Bronchial epithelial cell (primary cell): ENCODE measurements at regions not wholly inside any gene's neighbourhood (a gene's known extent, or its start where the extent isn't known, plus 50 kb on each side); places are given as distances from the start of the nearest gene placed in this dataset.
"Not testable (repeated sequence)": the region's sequence is repeated elsewhere in the genome, so short reads cannot be mapped to it uniquely, and the experiment has no call there.

Experiments
- DNase-seq: peaks from one replicate; pipeline ENCODE4 v3.0.0-alpha.2; 2010; ENCODE audit warnings: low read depth
- FAIRE-seq: peaks from 2 replicates; lab custom pipeline; 2011; peaks lifted over from hg19 to GRCh38; lab: Jason Lieb, UNC
- H3K27me3 ChIP-seq: 2 replicates; pipeline ENCODE4 v1.5.1; 2011; ENCODE audit warnings: low read length; ENCODE audit not compliant: control insufficient read depth, insufficient read depth
- H3K36me3 ChIP-seq: 2 replicates; pipeline ENCODE4 v1.5.1; 2011; ENCODE audit warnings: low read length; ENCODE audit not compliant: control insufficient read depth, insufficient read depth
- H3K4me3 ChIP-seq: 2 replicates; pipeline ENCODE4 v1.5.1; 2011; ENCODE audit warnings: mild to moderate bottlenecking, low read depth, low read length, control low read depth
- TF ChIP-seq, protein P1 (sequence below): IDR thresholded peaks from 2 replicates; pipeline ENCODE4 v1.5.1; 2011; ENCODE audit warnings: mild to moderate bottlenecking, moderate library complexity, low read length, control low read depth, inconsistent platforms; ENCODE audit not compliant: insufficient read depth, severe bottlenecking

DNA sequence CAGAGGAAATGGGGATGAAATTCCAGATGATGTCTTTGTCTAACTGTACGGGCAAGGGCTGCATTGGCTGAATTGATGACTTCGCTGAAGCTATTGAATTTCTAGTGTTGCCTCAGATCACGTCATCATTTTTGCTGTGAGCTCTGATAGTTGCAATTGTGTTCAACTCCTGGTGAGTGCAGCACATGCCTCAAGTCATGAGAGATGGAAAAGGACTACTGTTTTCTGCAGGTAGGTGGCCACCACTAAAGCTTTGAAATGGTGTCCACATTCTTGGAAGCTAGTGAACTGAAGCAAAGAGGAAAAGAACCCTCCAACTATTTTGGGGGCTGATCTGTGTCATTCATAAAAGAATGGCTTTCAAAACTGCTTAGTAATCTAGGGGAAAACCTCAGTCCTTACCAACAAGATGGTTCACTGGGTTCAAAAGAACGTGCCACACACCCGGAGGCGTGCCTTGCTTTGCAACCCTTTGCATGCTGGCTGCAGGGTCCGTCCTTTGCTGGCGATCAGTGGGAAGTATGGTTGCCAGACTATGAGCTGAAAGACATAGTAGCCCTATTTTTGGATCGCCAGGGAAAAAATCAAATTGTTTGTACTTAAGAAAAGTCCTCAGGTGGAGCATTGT lies 88.1 kb upstream of the STOX2 start:
- H3K36me3 ChIP-seq, result no peaks in the 10 kb centered on the region
- no peak overlapping the region for H3K4me3 ChIP-seq
- TF ChIP-seq, protein P1, sequence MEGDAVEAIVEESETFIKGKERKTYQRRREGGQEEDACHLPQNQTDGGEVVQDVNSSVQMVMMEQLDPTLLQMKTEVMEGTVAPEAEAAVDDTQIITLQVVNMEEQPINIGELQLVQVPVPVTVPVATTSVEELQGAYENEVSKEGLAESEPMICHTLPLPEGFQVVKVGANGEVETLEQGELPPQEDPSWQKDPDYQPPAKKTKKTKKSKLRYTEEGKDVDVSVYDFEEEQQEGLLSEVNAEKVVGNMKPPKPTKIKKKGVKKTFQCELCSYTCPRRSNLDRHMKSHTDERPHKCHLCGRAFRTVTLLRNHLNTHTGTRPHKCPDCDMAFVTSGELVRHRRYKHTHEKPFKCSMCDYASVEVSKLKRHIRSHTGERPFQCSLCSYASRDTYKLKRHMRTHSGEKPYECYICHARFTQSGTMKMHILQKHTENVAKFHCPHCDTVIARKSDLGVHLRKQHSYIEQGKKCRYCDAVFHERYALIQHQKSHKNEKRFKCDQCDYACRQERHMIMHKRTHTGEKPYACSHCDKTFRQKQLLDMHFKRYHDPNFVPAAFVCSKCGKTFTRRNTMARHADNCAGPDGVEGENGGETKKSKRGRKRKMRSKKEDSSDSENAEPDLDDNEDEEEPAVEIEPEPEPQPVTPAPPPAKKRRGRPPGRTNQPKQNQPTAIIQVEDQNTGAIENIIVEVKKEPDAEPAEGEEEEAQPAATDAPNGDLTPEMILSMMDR, result no peak
- DNase-seq (no peak), FAIRE-seq (no peak)
- no peaks in the 10 kb centered on the region for H3K27me3 ChIP-seq

DNA sequence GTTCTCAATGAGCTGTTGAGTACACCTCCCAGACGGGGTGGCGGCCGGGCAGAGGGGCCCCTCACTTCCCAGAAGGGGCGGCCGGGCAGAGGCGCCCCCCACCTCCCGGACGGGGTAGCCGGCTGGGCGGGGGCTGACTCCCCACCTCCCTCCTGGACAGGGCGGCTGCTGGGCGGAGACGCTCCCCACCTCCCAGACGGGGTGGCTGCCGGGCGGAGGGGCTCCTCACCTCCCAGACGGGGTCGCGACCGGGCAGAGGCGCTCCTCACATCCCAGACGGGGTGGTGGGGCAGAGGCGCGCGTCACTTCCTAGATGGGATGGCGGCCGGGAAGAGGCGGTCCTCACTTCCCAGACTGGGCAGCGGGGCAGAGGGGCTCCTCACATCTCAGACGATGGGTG lies 86.5 kb upstream of the STOX2 start:
- H3K4me3 ChIP-seq, DNase-seq, H3K27me3 ChIP-seq, FAIRE-seq, H3K36me3 ChIP-seq: not testable (repeated sequence)

DNA sequence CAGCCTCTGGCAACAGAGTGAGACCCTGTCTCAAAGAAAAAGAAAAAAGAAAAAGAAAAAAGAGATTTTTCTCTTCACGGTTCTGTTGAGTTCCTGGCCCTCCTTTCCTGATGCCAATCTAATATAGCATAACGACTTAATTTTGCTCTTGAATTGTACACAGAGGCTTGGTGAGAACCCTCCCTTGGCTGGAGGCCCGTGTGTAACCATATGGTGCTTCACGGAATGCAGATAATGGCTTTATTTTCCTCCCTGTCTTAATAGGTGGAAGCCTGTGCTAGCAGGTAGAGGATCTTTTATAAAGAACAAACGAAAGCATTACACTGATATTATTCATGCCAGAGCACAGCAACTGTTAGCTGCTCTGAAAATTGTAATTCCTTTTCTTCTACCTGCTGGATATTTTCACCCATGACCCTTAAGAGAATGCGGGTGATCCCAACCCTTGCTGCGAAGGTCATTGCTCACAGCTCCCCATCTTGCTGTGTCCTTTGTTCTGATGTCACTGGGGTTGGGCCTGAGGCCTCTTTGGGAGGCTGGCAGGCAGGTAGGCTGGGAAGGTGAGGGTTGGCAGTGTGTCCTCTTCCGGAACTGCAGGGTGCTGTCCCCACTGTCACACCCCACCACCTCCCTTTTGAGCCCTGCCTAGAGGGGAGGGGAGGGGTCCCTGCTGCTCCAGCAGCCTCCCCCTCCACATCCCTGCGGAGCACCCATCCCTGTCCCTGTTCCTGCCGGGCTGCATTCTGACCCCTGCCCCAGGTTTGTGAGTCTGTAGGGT lies 83.8 kb upstream of the STOX2 start:
- Histone ChIP-seq H3K27me3 (no peaks in the 10 kb centered on the region), H3K36me3 (no peaks in the 10 kb centered on the region), H3K4me3 (no peak overlapping the region)
- no peak for DNase-seq
- TF ChIP-seq, protein P1, result no peak
- FAIRE-seq, result no peak

DNA sequence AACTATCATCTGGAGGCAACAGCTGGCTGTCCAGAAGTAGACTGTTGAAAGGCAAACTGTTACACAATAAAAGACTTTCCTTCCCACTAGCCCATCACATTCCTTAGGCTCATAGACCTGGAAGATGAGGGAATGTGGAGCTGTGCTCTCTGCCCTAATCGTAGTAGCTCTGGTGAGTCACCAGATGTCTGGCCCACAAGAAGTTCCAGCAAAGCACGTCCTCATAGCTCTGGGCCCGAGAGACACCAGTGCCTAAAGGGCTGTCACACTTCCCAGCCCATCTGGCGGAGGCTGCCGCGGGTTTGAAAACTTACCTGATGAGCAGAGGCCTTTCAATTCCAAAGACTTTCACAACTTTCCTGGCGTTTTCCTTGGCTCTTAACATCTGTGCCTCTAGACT lies 81.7 kb upstream of the STOX2 start:
- Histone ChIP-seq H3K4me3 (no peak overlapping the region), H3K27me3 (no peaks in the 10 kb centered on the region), H3K36me3 (no peaks in the 10 kb centered on the region)
- DNase-seq (peak; percentile 61), FAIRE-seq (no peak)
- TF ChIP-seq, protein P1, result no peak

DNA sequence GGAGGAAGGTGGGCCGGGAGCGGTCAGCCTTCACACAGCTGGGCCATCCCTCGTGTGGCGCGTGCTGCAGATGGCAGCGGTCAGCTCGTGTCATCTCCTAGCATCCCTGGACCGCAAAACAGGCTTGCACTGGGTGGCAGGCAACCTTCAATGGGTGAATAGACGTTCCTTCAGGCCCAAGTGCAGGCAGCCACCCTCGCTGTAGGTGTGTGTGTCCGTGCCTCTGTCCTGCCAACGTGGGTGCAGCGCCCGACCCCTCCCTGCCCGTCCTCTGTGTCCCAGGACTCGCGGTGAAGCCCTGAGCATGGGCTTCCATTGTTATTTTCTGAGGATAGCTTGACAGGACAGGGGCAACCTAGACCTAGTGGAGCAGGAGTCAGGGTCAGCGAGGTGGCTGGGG lies 79.8 kb upstream of the STOX2 start:
- Histone ChIP-seq H3K27me3 (no peaks in the 10 kb centered on the region), H3K4me3 (no peak overlapping the region), H3K36me3 (no peaks in the 10 kb centered on the region)
- no peak for FAIRE-seq
- TF ChIP-seq, protein P1, result no peak
- no peak for DNase-seq

DNA sequence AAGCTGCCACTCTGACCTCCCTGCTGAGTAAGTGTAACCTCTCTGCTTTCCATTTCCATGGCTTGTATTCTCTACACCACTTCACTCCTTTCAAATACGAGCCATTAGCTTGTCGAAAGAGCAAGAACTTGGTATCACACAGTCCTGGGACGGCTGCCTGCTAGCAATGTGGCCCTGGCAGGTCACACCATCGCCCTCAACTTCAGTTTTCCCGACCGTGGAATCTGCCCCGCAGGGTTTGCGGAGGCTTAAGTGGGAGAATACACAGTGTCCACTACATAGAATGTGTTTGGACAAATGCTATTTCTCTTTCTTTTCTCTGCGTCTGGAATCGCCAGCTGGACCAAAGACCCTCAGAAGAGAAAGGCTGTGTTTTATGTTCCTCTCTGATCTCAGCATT lies 78.6 kb upstream of the STOX2 start:
- FAIRE-seq, result no peak
- Histone ChIP-seq H3K4me3 (no peak overlapping the region), H3K36me3 (no peaks in the 10 kb centered on the region), H3K27me3 (no peaks in the 10 kb centered on the region)
- TF ChIP-seq, protein P1, result no peak
- DNase-seq, result no peak
